ENCODE measurements at regions not wholly inside any gene's neighbourhood (a gene's known extent, or its start where the extent isn't known, plus 50 kb on each side); places are given as distances from the start of the nearest gene placed in this dataset.

- no peak for DNase-seq (ENCODE audit: low read depth)
Measured at GRCh38 chr7:41832941-41833340, 130.1 kb upstream of the INHBA start.

- no peak for DNase-seq (ENCODE audit: low read depth)
Measured at GRCh38 chr7:41830271-41830670, 127.4 kb upstream of the INHBA start.

GRCh38 chr7:41828911-41829310 is 126.0 kb upstream of the INHBA start:
- DNase-seq (ENCODE audit: low read depth), result no peak

- no peak for DNase-seq (ENCODE audit: low read depth)
Measured at GRCh38 chr7:41826641-41827040, 123.8 kb upstream of the INHBA start.

- no peak for DNase-seq (ENCODE audit: low read depth)
Measured at GRCh38 chr7:41825927-41826480, 123.1 kb upstream of the INHBA start.

GRCh38 chr7:41824284-41824683 is 121.4 kb upstream of the INHBA start:
- DNase-seq (ENCODE audit: low read depth), result no peak

- no peak for DNase-seq (ENCODE audit: low read depth)
Measured at GRCh38 chr7:41822259-41822817, 119.4 kb upstream of the INHBA start.

GRCh38 chr7:41821521-41822213 is 118.8 kb upstream of the INHBA start:
- DNase-seq (ENCODE audit: low read depth), result no peak

- no peak for DNase-seq (ENCODE audit: low read depth)
Measured at GRCh38 chr7:41820111-41820671, 117.3 kb upstream of the INHBA start.

- DNase-seq (ENCODE audit: low read depth), result no peak
Measured at GRCh38 chr7:41819645-41820044, 116.8 kb upstream of the INHBA start.

GRCh38 chr7:41818765-41819398 is 116.0 kb upstream of the INHBA start:
- no peak for DNase-seq (ENCODE audit: low read depth)

GRCh38 chr7:41817386-41817785 is 114.5 kb upstream of the INHBA start:
- DNase-seq (ENCODE audit: low read depth), result no peak

GRCh38 chr7:41816111-41816510 is 113.2 kb upstream of the INHBA start:
- DNase-seq (ENCODE audit: low read depth), result peak; percentile 41

GRCh38 chr7:41814888-41815287 is 112.0 kb upstream of the INHBA start:
- DNase-seq (ENCODE audit: low read depth), result no peak

GRCh38 chr7:41813286-41813685 is 110.4 kb upstream of the INHBA start:
- no peak for DNase-seq (ENCODE audit: low read depth)

- DNase-seq (ENCODE audit: low read depth), result no peak
Measured at GRCh38 chr7:41811941-41812340, 109.1 kb upstream of the INHBA start.

- DNase-seq (ENCODE audit: low read depth), result no peak
Measured at GRCh38 chr7:41809940-41810576, 107.2 kb upstream of the INHBA start.

- DNase-seq (ENCODE audit: low read depth), result no peak
Measured at GRCh38 chr7:41809529-41809939, 106.6 kb upstream of the INHBA start.

- DNase-seq (ENCODE audit: low read depth), result no peak
Measured at GRCh38 chr7:41809116-41809515, 106.2 kb upstream of the INHBA start.

- no peak for DNase-seq (ENCODE audit: low read depth)
Measured at GRCh38 chr7:41808541-41808940, 105.7 kb upstream of the INHBA start.

GRCh38 chr7:41803569-41803968 is 100.7 kb upstream of the INHBA start:
- no peak for DNase-seq (ENCODE audit: low read depth)

GRCh38 chr7:41796331-41796730 is 93.4 kb upstream of the INHBA start:
- DNase-seq (ENCODE audit: low read depth), result no peak
